Mesendoderm (in vitro differentiated cells): ENCODE measurements at regions not wholly inside any gene's neighbourhood (a gene's known extent, or its start where the extent isn't known, plus 50 kb on each side); places are given as distances from the start of the nearest gene placed in this dataset.

ENCODE experiments used
- DNase-seq: peaks from one replicate; pipeline ENCODE4 v3.0.0; 2013
- H2AK5ac ChIP-seq: 2 replicates; pipeline ENCODE4 v1.6.1; 2013; ENCODE audit warnings: low read length, inconsistent platforms
- H2BK120ac ChIP-seq: 2 replicates; pipeline ENCODE4 v1.6.1; 2013; ENCODE audit warnings: low read depth, mild to moderate bottlenecking, low read length, moderate library complexity, mixed read lengths
- H2BK15ac ChIP-seq: replicated peaks from 2 replicates; pipeline ENCODE4 v1.6.1; 2013; ENCODE audit warnings: low read depth, mild to moderate bottlenecking, moderate library complexity
- H2BK5ac ChIP-seq: 2 replicates; pipeline ENCODE4 v1.6.1; 2013; ENCODE audit warnings: low read length, inconsistent platforms
- H3K18ac ChIP-seq: 2 replicates; pipeline ENCODE4 v1.6.1; 2013; ENCODE audit warnings: mild to moderate bottlenecking, low read length, mixed read lengths
- H3K23ac ChIP-seq: one replicate; pipeline ENCODE4 v1.6.1; 2013; ENCODE audit warnings: low read length
- H3K27ac ChIP-seq: 2 replicates; pipeline ENCODE4 v1.5.1; 2013; ENCODE audit warnings: low read depth, mild to moderate bottlenecking, inconsistent platforms, low read length, moderate library complexity
- H3K27me3 ChIP-seq: 2 replicates; pipeline ENCODE4 v1.6.1; 2013; ENCODE audit warnings: low read length, control low read depth, mild to moderate bottlenecking, inconsistent platforms; ENCODE audit not compliant: insufficient read depth, poor library complexity
- H3K36me3 ChIP-seq: 2 replicates; pipeline ENCODE4 v1.6.1; 2013; ENCODE audit warnings: low read length, inconsistent platforms; ENCODE audit not compliant: control insufficient read depth, insufficient read depth
- H3K4ac ChIP-seq: one replicate; pipeline ENCODE4 v1.6.1; 2013; ENCODE audit warnings: low read depth, mild to moderate bottlenecking, low read length, moderate library complexity
- H3K4me1 ChIP-seq: 2 replicates; pipeline ENCODE4 v1.6.1; 2013; ENCODE audit warnings: low read depth, low read length, inconsistent platforms; ENCODE audit not compliant: control insufficient read depth
- H3K4me2 ChIP-seq: 2 replicates; pipeline ENCODE4 v1.6.1; 2013; ENCODE audit warnings: low read length
- H3K4me3 ChIP-seq: 2 replicates; pipeline ENCODE4 v1.5.1; 2013; ENCODE audit warnings: mild to moderate bottlenecking, low read length
- H3K56ac ChIP-seq: one replicate; pipeline ENCODE4 v1.6.1; 2013; ENCODE audit warnings: low read length
- H3K79me1 ChIP-seq: 2 replicates; pipeline ENCODE4 v1.6.1; 2013; ENCODE audit warnings: low read length, inconsistent platforms
- H3K79me2 ChIP-seq: 2 replicates; pipeline ENCODE4 v1.6.1; 2013; ENCODE audit warnings: mild to moderate bottlenecking, low read length; ENCODE audit not compliant: control insufficient read depth, insufficient read depth
- H3K9ac ChIP-seq: 2 replicates; pipeline ENCODE4 v1.6.1; 2013; ENCODE audit warnings: low read length, inconsistent platforms
- H4K5ac ChIP-seq: one replicate; pipeline ENCODE4 v1.6.1; 2013; ENCODE audit warnings: low read length
- H4K8ac ChIP-seq: one replicate; pipeline ENCODE4 v1.6.1; 2013; ENCODE audit warnings: low read depth, mild to moderate bottlenecking, control low read depth, low read length, moderate library complexity
- WGBS: extraction: QIAGEN DNeasy Blood & Tissue Kit; methylation state at CpG from one replicate; pipeline ENCODE4 v1.1.7; 2013; ENCODE audit warnings: low lambda C conversion rate, missing lambda C conversion rate; ENCODE audit not compliant: insufficient coverage; ENCODE audit errors: extremely low coverage; 5-methylcytosine and 5-hydroxymethylcytosine counted together

- Histone ChIP-seq H3K4me2 (no peak overlapping the region), H3K79me1 (no peaks in the 10 kb centered on the region), H4K5ac (no peak overlapping the region), H2AK5ac (no peak overlapping the region), H3K27ac (no peak overlapping the region), H2BK15ac (no peak overlapping the region), H2BK5ac (no peak overlapping the region), H3K27me3 (no peaks in the 10 kb centered on the region), H4K8ac (no peak overlapping the region), H3K79me2 (no peaks in the 10 kb centered on the region), H3K23ac (no peak overlapping the region), H3K56ac (no peak overlapping the region), H3K9ac (no peak overlapping the region), H3K36me3 (no peaks in the 10 kb centered on the region), H3K18ac (no peak overlapping the region), H3K4me3 (no peak overlapping the region), H3K4me1 (no peaks in the 10 kb centered on the region), H2BK120ac (no peak overlapping the region), H3K4ac (no peak overlapping the region)
- no CpG with 5 or more reads among the region's 2 CpGs for WGBS
- DNase-seq, result no peak
These were observed 388.3 kb upstream of the CELF4 start for GRCh38 chr18:37953876-37954275.

GRCh38 chr18:37948471-37948870, 382.9 kb upstream of the CELF4 start:
- H4K8ac ChIP-seq, result no peak overlapping the region
- WGBS, result no CpG with 5 or more reads among the region's 3 CpGs
- no peak overlapping the region for H3K4me2 ChIP-seq
- DNase-seq, result no peak
- no peak overlapping the region for H3K27ac ChIP-seq
- no peak overlapping the region for H4K5ac ChIP-seq
- H3K56ac ChIP-seq, result no peak overlapping the region
- no peak overlapping the region for H2BK15ac ChIP-seq
- no peak overlapping the region for H3K4ac ChIP-seq
- no peaks in the 10 kb centered on the region for H3K79me2 ChIP-seq
- H3K4me3 ChIP-seq, result no peak overlapping the region
- no peak overlapping the region for H3K9ac ChIP-seq
- no peak overlapping the region for H2AK5ac ChIP-seq
- no peaks in the 10 kb centered on the region for H3K36me3 ChIP-seq
- no peak overlapping the region for H3K23ac ChIP-seq
- H3K18ac ChIP-seq, result no peak overlapping the region
- H3K79me1 ChIP-seq, result no peaks in the 10 kb centered on the region
- H3K27me3 ChIP-seq, result no peaks in the 10 kb centered on the region
- H2BK120ac ChIP-seq, result no peak overlapping the region
- no peak overlapping the region for H2BK5ac ChIP-seq
- no peaks in the 10 kb centered on the region for H3K4me1 ChIP-seq

GRCh38 chr18:37946324-37946723, 380.7 kb upstream of the CELF4 start:
- Histone ChIP-seq H3K56ac (no peak overlapping the region), H3K79me2 (no peaks in the 10 kb centered on the region), H3K23ac (no peak overlapping the region), H3K4me2 (no peak overlapping the region), H3K18ac (no peak overlapping the region), H2BK5ac (no peak overlapping the region), H3K9ac (no peak overlapping the region), H3K79me1 (no peaks in the 10 kb centered on the region), H3K4ac (no peak overlapping the region), H4K5ac (no peak overlapping the region), H3K36me3 (no peaks in the 10 kb centered on the region), H3K27me3 (no peaks in the 10 kb centered on the region), H3K4me1 (no peaks in the 10 kb centered on the region), H2BK15ac (no peak overlapping the region), H3K27ac (no peak overlapping the region), H4K8ac (no peak overlapping the region), H3K4me3 (no peak overlapping the region), H2AK5ac (no peak overlapping the region), H2BK120ac (no peak overlapping the region)
- no CpG with 5 or more reads among the region's 4 CpGs for WGBS
- no peak for DNase-seq

GRCh38 chr18:37944700-37945270, 379.2 kb upstream of the CELF4 start:
- H2BK15ac ChIP-seq, result no peak overlapping the region
- H3K4me3 ChIP-seq, result no peak overlapping the region
- H3K79me1 ChIP-seq, result no peaks in the 10 kb centered on the region
- no peak overlapping the region for H3K18ac ChIP-seq
- H2BK120ac ChIP-seq, result no peak overlapping the region
- H3K9ac ChIP-seq, result no peak overlapping the region
- no peak for DNase-seq
- H3K4me1 ChIP-seq, result no peaks in the 10 kb centered on the region
- H4K5ac ChIP-seq, result no peak overlapping the region
- H2BK5ac ChIP-seq, result no peak overlapping the region
- no peaks in the 10 kb centered on the region for H3K27me3 ChIP-seq
- H3K36me3 ChIP-seq, result no peaks in the 10 kb centered on the region
- WGBS, result no CpG with 5 or more reads among the region's 3 CpGs
- H2AK5ac ChIP-seq, result no peak overlapping the region
- H3K79me2 ChIP-seq, result no peaks in the 10 kb centered on the region
- no peak overlapping the region for H4K8ac ChIP-seq
- no peak overlapping the region for H3K23ac ChIP-seq
- H3K56ac ChIP-seq, result no peak overlapping the region
- H3K27ac ChIP-seq, result no peak overlapping the region
- no peak overlapping the region for H3K4ac ChIP-seq
- H3K4me2 ChIP-seq, result no peak overlapping the region

GRCh38 chr18:37937287-37937686, 371.7 kb upstream of the CELF4 start:
- no peaks in the 10 kb centered on the region for H3K4me1 ChIP-seq
- H2BK15ac ChIP-seq, result no peak overlapping the region
- no peak for DNase-seq
- H4K8ac ChIP-seq, result no peak overlapping the region
- no peak overlapping the region for H3K9ac ChIP-seq
- no peaks in the 10 kb centered on the region for H3K27me3 ChIP-seq
- no peaks in the 10 kb centered on the region for H3K79me2 ChIP-seq
- H3K4ac ChIP-seq, result no peak overlapping the region
- H2BK120ac ChIP-seq, result no peak overlapping the region
- WGBS, result no CpG with 5 or more reads among the region's 6 CpGs
- no peaks in the 10 kb centered on the region for H3K36me3 ChIP-seq
- no peak overlapping the region for H2AK5ac ChIP-seq
- H2BK5ac ChIP-seq, result no peak overlapping the region
- H3K23ac ChIP-seq, result no peak overlapping the region
- H3K18ac ChIP-seq, result no peak overlapping the region
- H3K4me2 ChIP-seq, result no peak overlapping the region
- H3K79me1 ChIP-seq, result no peaks in the 10 kb centered on the region
- no peak overlapping the region for H4K5ac ChIP-seq
- no peak overlapping the region for H3K27ac ChIP-seq
- no peak overlapping the region for H3K4me3 ChIP-seq
- H3K56ac ChIP-seq, result no peak overlapping the region

GRCh38 chr18:37935086-37935485, 369.5 kb upstream of the CELF4 start:
- H3K4me2 ChIP-seq, result no peak overlapping the region
- no peak overlapping the region for H4K5ac ChIP-seq
- no peak overlapping the region for H3K9ac ChIP-seq
- H3K23ac ChIP-seq, result no peak overlapping the region
- no peak overlapping the region for H2AK5ac ChIP-seq
- WGBS, result no CpG with 5 or more reads among the region's 2 CpGs
- no peak overlapping the region for H2BK120ac ChIP-seq
- H4K8ac ChIP-seq, result no peak overlapping the region
- no peaks in the 10 kb centered on the region for H3K27me3 ChIP-seq
- H3K4ac ChIP-seq, result no peak overlapping the region
- no peak overlapping the region for H3K4me3 ChIP-seq
- no peak overlapping the region for H2BK15ac ChIP-seq
- H3K4me1 ChIP-seq, result no peaks in the 10 kb centered on the region
- no peak overlapping the region for H2BK5ac ChIP-seq
- H3K79me2 ChIP-seq, result no peaks in the 10 kb centered on the region
- H3K79me1 ChIP-seq, result no peaks in the 10 kb centered on the region
- no peak overlapping the region for H3K18ac ChIP-seq
- no peak overlapping the region for H3K27ac ChIP-seq
- no peaks in the 10 kb centered on the region for H3K36me3 ChIP-seq
- H3K56ac ChIP-seq, result no peak overlapping the region
- no peak for DNase-seq
